A673 (cell line): ENCODE measurements at regions not wholly inside any gene's neighbourhood (a gene's known extent, or its start where the extent isn't known, plus 50 kb on each side); places are given as distances from the start of the nearest gene placed in this dataset.

Source experiments
- BruUV-seq: library from RNA; stranded (reverse); fragments of 400-500 nt; replicated peaks from 2 replicates; lab custom pipeline; 2021; lab: Mats Ljungman, UMichigan
- CTCF ChIA-PET: fragments of 300-600 bp; sonication (Branson Sonifier 250); formaldehyde crosslinking; loops from one replicate; lab custom pipeline; 2022; ENCODE audit warnings: antibody characterized with exemption; lab: Charles Lee
- POLR2A ChIA-PET: fragments of 300-600 bp; sonication (Branson Sonifier 250); formaldehyde crosslinking; loops from one replicate; lab custom pipeline; 2022; ENCODE audit warnings: antibody characterized with exemption; ENCODE audit not compliant: low non-redundant PET; lab: Charles Lee
- DNase-seq: peaks from one replicate; pipeline ENCODE4 v3.0.0-alpha.2; 2015; ENCODE audit warnings: low spot score
- H3K27ac ChIP-seq: fragments of 200-600 bp; sonication (generic); 2 replicates; pipeline ENCODE4 v1.5.1; 2016; ENCODE audit warnings: mixed run types, low read depth, mild to moderate bottlenecking, mixed read lengths, antibody characterized with exemption, low read length; ENCODE audit not compliant: poor library complexity, severe bottlenecking
- H3K27me3 ChIP-seq: fragments of 200-600 bp; sonication (generic); replicated peaks from 2 replicates; pipeline ENCODE4 v1.6.1; 2017; ENCODE audit warnings: mixed run types, low read depth, mild to moderate bottlenecking, mixed read lengths, antibody characterized with exemption, low read length; ENCODE audit not compliant: insufficient read depth, poor library complexity
- H3K36me3 ChIP-seq: fragments of 200-600 bp; sonication (generic); 2 replicates; pipeline ENCODE4 v1.6.1; 2016; ENCODE audit warnings: mixed run types, mild to moderate bottlenecking, mixed read lengths, antibody characterized with exemption, low read length; ENCODE audit not compliant: insufficient read depth, poor library complexity, severe bottlenecking
- H3K4me1 ChIP-seq: fragments of 200-600 bp; sonication (generic); 2 replicates; pipeline ENCODE4 v1.6.1; 2017; ENCODE audit warnings: mixed run types, mild to moderate bottlenecking, mixed read lengths, antibody characterized with exemption, low read length; ENCODE audit not compliant: insufficient read depth, poor library complexity, severe bottlenecking
- H3K4me3 ChIP-seq: fragments of 200-600 bp; sonication (generic); 2 replicates; pipeline ENCODE4 v1.5.1; 2016; ENCODE audit warnings: low read depth, mixed run types, mild to moderate bottlenecking, mixed read lengths, low read length; ENCODE audit not compliant: poor library complexity, severe bottlenecking
- H3K9me3 ChIP-seq: fragments of 200-600 bp; sonication (generic); 2 replicates; pipeline ENCODE4 v1.6.1; 2016; ENCODE audit warnings: mixed run types, low read depth, mild to moderate bottlenecking, mixed read lengths, antibody characterized with exemption, low read length; ENCODE audit not compliant: poor library complexity, severe bottlenecking
- CTCF ChIP-seq: fragments of 300-800, 200-600 bp; sonication (generic); conservative IDR thresholded peaks from 2 replicates; pipeline ENCODE4 v1.5.1; 2017; ENCODE audit warnings: low read depth, mild to moderate bottlenecking, antibody characterized with exemption, low read length, moderate library complexity, mixed read lengths
- EZH2 ChIP-seq: fragments of 200-600 bp; sonication (generic); IDR thresholded peaks from 2 replicates; pipeline ENCODE4 v1.6.1; 2017; ENCODE audit warnings: borderline replicate concordance, low read depth, mild to moderate bottlenecking, mixed read lengths, antibody characterized with exemption, low read length; ENCODE audit not compliant: poor library complexity, severe bottlenecking
- intact Hi-C: fragments of 100-400 bp; cut with micrococcal nuclease; formaldehyde crosslinking; loops from one replicate; pipeline ENCODE4 v1.10.0; 2022; ENCODE audit not compliant: unreplicated experiment

GRCh38 chr2:238561230-238561629 lies 134.5 kb downstream of the ASB1 start:
- no TSS peak for BruUV-seq
- H3K36me3 ChIP-seq = no peaks in the 10 kb centered on the region
- intact Hi-C loops = no loop called here
- peaks cover 25% of the 10 kb centered on the region for H3K27me3 ChIP-seq
- POLR2A ChIA-PET = no interaction called here
- no peak for DNase-seq
- CTCF ChIA-PET = no interaction called here
- no peak overlapping the region for H3K27ac ChIP-seq
- H3K4me1 ChIP-seq = no peaks in the 10 kb centered on the region
- TF ChIP-seq EZH2 (no peak), CTCF (no peak)
- no peaks in the 10 kb centered on the region for H3K9me3 ChIP-seq
- no peak overlapping the region for H3K4me3 ChIP-seq

- ChIA-PET CTCF (no interaction called here), POLR2A (no interaction called here)
Observed at GRCh38 chr2:238562446-238562845, 135.7 kb downstream of the ASB1 start.

GRCh38 chr2:238563551-238563950 lies 136.8 kb downstream of the ASB1 start:
- Histone ChIP-seq H3K27ac (no peak overlapping the region), H3K27me3 (peaks cover 25% of the 10 kb centered on the region), H3K36me3 (no peaks in the 10 kb centered on the region), H3K4me3 (no peak overlapping the region), H3K4me1 (no peaks in the 10 kb centered on the region), H3K9me3 (no peaks in the 10 kb centered on the region)
- no peak for TF ChIP-seq CTCF
- TF ChIP-seq EZH2 = no peak
- DNase-seq = no peak
- ChIA-PET POLR2A (no interaction called here), CTCF (no interaction called here)
- intact Hi-C loops = no loop called here
- no TSS peak for BruUV-seq

More at GRCh38 chr2:238562446-238562845, 135.7 kb downstream of the ASB1 start:
- Histone ChIP-seq H3K27me3 (peaks cover 25% of the 10 kb centered on the region), H3K27ac (no peak overlapping the region), H3K4me3 (no peak overlapping the region), H3K4me1 (no peaks in the 10 kb centered on the region), H3K9me3 (no peaks in the 10 kb centered on the region), H3K36me3 (no peaks in the 10 kb centered on the region)
- no peak for TF ChIP-seq CTCF
- TF ChIP-seq EZH2 = no peak
- intact Hi-C loops = no loop called here
- no TSS peak for BruUV-seq
- no peak for DNase-seq
